Neural cell (in vitro differentiated cells): ENCODE measurements at regions not wholly inside any gene's neighbourhood (a gene's known extent, or its start where the extent isn't known, plus 50 kb on each side); places are given as distances from the start of the nearest gene placed in this dataset.

Experiments
- CTCF ChIP-seq: fragments of 450-650 bp; IDR thresholded peaks from 2 replicates; pipeline ENCODE4 v1.5.1; 2014; ENCODE audit warnings: antibody characterized with exemption, mild to moderate bottlenecking, moderate library complexity; ENCODE audit not compliant: poor library complexity, severe bottlenecking
- EP300 ChIP-seq: fragments of 450-650 bp; conservative IDR thresholded peaks from 2 replicates; pipeline ENCODE4 v1.6.1; 2014; ENCODE audit warnings: antibody characterized with exemption, mild to moderate bottlenecking, moderate library complexity; ENCODE audit not compliant: poor library complexity, severe bottlenecking
- EZH2 ChIP-seq: fragments of 200-600, 300-800 bp; shearing (Covaris generic), sonication (generic); IDR thresholded peaks from 2 replicates; pipeline ENCODE4 v1.6.1; 2014; ENCODE audit warnings: antibody characterized with exemption, low read length, borderline replicate concordance, mild to moderate bottlenecking; ENCODE audit not compliant: insufficient read depth, poor library complexity, severe bottlenecking
- POLR2AphosphoS5 ChIP-seq: IDR thresholded peaks from 2 replicates; pipeline ENCODE4 v1.6.1; 2012
- REST ChIP-seq: IDR thresholded peaks from 2 replicates; pipeline ENCODE4 v1.6.1; 2012; ENCODE audit warnings: borderline replicate concordance

- TF ChIP-seq CTCF (no peak), EP300 (no peak), REST (no peak), EZH2 (no peak), POLR2AphosphoS5 (no peak)
Measured at GRCh38 chr7:80386686-80387085, 125.2 kb downstream of the GNAT3 start.
